GM19023 (cell line): ENCODE measurements at regions not wholly inside any gene's neighbourhood (a gene's known extent, or its start where the extent isn't known, plus 50 kb on each side); places are given as distances from the start of the nearest gene placed in this dataset.

ENCODE experiments used
- ATAC-seq: cut with Tn5 transposase; IDR thresholded peaks from one replicate; pipeline ENCODE4 v1.9.1; 2021; ENCODE audit warnings: mild to moderate bottlenecking, moderate library complexity; ENCODE audit not compliant: unreplicated experiment

GRCh38 chr7:35399840-35400239 lies 145.9 kb upstream of the TBX20 start:
- ATAC-seq, result no peak

- ATAC-seq, result no peak
Observed at GRCh38 chr7:35399216-35399615, 145.3 kb upstream of the TBX20 start.

- no peak for ATAC-seq
Observed at GRCh38 chr7:35398518-35398917, 144.6 kb upstream of the TBX20 start.

GRCh38 chr7:35390146-35390545 lies 136.2 kb upstream of the TBX20 start:
- no peak for ATAC-seq

DNA sequence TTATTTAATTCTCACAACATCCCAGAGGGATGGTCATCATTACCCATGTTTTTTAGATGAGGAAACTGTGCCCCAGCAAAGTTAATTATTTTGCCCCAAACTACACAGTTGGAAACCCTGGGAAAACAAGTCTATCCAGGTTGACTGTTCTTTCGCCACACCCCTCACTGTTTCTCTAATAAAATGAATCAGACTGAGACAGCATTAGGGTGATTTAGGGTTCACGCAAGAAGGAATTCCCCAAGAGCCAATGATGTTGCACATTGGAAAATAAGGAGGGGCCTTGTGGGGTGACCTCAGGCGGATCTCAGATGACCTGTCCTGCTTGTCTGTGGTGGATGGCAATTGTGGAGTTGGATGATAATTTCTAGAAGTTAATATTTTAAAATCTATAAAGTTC lies 135.7 kb upstream of the TBX20 start:
- ATAC-seq, result no peak

GRCh38 chr7:35386816-35387706 lies 133.2 kb upstream of the TBX20 start:
- no peak for ATAC-seq

DNA sequence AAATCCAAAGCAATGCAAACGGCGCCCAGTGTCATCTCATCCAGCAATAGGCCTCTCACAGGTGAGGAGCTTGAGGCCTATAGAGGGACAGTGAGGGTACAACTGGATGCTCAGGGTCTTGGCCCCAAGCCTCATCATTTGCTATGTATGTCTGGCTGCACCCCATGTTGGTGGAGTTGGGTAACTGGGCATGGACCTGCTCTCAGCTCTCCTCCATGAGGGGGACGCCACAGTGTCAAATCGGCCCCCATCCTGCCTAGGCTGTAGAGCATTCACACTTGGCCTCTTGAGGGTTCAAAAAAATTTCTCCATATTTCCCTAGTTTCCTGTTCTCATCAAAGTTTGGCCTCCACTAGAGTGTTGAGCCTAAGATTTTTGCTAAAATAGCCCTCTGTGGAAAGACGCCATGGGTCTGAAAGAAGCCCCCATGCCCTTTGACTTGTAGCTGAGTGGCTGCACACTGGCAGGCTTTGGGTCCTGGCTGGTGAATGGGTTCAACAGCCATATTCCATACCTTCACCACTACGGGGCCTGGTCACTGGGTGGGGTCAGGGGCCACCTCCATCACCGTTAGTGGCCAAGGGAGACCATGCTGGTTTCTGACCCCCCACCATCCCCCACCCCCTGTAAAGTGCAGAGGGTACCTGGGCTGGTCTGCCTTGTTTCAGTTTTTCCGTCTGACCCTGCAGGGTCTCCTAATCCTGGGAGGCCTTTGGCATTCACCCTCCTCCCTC lies 132.3 kb upstream of the TBX20 start:
- ATAC-seq, result no peak

GRCh38 chr7:35384761-35385700 lies 131.1 kb upstream of the TBX20 start:
- ATAC-seq, result no peak

DNA sequence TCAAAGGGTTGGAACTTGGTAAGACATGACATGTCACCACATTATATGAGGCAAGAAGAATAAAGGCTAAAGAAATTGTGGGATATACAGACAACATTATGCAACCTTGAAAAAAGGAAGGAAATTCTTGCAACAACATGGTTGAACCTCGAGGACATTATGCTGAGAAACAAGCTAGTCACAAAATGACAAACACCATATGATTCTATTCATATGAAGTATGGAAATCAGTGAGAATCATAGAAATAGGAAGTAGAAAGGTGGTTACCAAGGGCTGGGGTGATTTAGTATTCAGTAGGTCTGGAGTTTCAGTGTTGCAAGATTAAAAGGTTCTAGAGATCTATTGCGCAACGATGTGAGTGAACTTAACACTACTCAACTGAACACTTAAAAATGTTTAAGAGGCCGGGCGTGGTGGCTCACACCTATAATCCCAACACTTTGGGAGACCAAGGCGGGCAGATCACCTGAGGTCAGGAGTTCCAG lies 126.9 kb upstream of the TBX20 start:
- ATAC-seq, result no peak

DNA sequence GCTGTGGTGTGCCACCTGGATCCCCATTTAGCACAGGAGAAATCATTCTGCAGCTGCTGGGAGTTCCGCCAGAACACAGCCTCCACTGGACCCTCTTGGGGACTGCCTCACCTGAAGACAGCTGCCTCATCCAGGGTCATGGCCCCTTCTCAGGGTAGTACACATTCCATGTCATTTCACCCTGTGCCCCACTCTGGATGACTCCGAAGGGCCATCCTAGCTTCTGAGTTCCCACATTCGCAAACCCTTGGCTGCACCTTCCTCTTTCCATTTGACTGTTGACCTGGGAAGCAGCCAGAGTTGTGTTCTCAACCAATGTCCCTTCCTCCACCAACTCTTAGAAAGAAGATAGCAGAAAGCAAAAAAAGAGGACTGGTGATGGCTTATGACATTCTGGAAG lies 125.6 kb upstream of the TBX20 start:
- no peak for ATAC-seq

DNA sequence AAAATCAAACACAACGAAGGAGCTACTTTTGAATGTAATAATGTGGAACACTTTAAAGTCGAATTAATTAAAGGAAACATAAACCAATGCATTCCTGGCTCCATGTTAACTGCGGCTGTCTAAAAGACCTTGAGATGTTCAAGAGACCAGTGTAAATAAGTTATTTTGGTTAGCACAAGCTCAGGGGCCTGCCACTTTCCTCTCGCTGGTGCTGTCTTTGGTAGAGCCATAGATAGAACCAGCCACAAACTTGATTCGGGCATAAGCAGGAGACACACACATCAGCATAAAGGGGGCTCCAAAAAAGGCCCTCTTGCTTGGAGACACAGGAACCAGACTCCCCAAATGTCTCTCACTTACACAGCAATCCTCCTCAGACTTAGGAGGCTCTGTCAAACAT lies 121.6 kb upstream of the TBX20 start:
- ATAC-seq, result no peak

DNA sequence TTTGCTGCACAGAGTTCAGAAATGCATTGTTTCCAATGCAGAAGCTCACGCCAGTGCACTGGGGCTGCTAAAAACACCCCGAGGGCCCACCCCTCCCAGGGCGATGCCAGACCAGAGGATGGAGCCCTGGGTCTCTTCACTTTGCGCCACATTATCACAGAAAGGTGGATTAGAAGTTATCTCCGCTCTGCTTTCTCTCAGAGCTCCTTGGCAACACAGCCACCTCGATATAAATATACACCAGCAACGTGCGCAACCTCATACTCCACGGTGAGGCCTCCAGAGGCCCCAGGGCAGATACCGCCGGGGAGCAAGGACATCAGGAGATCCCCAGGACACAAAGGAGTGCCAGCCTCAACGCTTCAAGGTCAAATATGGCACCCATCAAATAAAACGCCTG lies 121.0 kb upstream of the TBX20 start:
- no peak for ATAC-seq

DNA sequence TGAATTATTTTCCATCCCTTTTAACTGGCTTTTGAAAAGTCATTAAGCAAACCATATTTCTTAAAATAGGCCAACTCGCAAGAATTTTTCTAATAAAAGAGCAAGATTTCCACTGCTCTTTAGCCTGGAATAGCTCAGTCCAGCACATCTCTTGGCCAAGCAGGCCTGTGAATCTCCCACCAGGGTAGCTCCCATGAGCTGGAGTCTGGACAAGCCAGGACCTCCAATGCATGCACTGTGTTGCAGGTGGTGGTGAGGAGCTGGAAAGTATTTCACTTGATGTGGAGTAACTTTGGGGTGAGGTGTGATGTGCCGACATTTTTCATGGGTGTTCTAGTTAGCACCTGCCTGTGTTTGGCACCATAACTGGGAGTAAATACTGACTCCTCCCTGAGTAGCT lies 117.3 kb upstream of the TBX20 start:
- no peak for ATAC-seq

- no peak for ATAC-seq
Observed at GRCh38 chr7:35370687-35371086, 116.8 kb upstream of the TBX20 start.

DNA sequence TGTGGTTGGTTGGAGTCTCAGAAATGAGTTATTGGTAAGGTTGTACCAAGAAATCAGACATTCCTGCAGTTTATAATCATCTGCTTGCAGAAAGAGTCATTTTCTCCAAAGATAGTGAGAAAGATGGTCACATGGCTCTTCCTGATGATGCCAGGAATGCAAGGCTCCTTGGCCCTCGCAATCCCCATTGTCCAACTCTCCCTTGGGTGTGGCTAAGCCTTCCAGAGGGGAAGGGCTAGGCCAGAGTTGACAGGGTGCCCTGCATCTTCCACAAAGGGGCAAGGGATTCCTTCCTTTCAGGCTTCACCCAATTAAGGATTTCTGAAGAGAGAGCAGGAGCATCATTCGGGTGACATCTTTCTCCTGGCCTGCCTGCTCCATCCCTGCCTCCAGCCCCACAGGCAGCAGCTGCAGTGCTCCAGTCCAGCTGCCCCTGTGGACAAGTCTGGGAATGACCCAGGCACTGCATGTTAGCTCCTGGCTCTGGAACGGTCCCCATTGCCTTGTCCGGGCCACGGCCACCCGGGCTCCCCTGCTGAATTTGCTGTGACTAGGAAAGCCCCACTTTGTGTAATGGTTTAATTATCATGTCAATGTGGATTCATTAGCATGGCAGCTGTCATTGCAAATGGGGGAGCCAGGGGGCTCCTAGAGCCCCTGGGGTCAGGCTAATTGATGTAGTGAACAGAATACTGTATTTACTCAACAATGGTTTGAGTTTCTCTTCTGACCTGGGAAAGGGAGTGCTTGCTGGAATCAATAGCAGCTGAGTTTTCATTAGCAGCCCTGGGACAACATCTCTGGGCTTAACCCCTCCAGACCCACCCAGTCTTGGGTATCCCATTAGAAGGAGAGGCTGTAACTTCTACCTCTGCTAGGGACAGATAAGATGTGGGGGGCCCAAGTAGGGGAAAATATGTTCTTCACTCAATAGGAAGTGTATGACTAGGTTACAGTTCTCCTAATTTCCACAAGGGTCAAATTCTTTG lies 112.6 kb upstream of the TBX20 start:
- no peak for ATAC-seq

- no peak for ATAC-seq
Observed at GRCh38 chr7:35365523-35365922, 111.6 kb upstream of the TBX20 start.

DNA sequence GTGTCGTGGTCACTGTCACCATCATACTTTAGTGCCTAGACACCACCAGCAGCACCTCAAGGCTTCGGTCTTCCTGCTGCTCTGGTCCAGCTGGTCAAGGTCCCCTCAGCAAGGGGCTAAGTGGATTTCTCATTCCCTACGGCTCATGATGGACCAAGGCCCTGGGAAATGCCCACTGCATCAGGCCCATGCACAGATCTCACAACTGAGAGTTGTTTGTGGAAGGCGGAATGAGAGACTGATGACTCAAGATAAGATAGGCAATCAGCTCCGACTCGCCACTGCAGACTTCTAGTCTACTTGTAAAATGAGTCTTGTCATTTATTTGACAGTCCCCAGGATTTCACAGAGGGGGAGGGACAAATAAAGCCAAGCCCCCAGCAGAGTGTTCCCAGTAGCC lies 108.4 kb upstream of the TBX20 start:
- no peak for ATAC-seq

DNA sequence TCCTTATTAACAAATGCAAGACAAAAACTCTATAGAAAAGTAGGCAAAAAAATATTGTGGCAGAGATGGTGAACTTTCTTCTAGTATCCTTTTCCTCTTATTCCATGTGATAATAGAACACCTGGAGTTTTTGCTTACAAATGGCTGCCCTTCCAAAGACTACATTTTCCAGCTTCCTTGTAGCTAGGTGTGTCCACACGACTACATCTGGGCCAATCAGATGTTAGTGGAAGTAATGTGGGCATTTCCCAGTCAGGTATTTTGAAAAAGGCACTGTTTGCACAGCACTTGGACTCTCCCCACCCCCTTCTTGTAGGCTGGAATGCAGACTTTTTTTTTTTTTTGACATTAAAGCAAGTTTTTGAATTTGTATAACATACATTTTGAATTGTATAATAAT lies 105.5 kb upstream of the TBX20 start:
- ATAC-seq, result no peak

- no peak for ATAC-seq
Observed at GRCh38 chr7:35356495-35356894, 102.6 kb upstream of the TBX20 start.

- no peak for ATAC-seq
Observed at GRCh38 chr7:35355911-35356310, 102.0 kb upstream of the TBX20 start.
